ENCODE measurements at regions not wholly inside any gene's neighbourhood (a gene's known extent, or its start where the extent isn't known, plus 50 kb on each side); places are given as distances from the start of the nearest gene placed in this dataset.

- no peaks in the 10 kb centered on the region for H3K27me3 ChIP-seq
- in situ Hi-C loops (cut with MboI; ENCODE audit: low sequenced_read_pairs in 4 of 4): no loop called here
- intact Hi-C loops (cut with DNase I; ENCODE audit: low total_unique reads): no loop called here
- TF ChIP-seq POLR2A (IDR thresholded peaks at IDR 0.05): no peak
- no peak overlapping the region for H3K27ac ChIP-seq
- no peaks in the 10 kb centered on the region for H3K4me1 ChIP-seq
- H3K9me3 ChIP-seq: no peaks in the 10 kb centered on the region
- DNase-seq: no peak
- no peak for ATAC-seq
- H3K4me3 ChIP-seq: no peak overlapping the region
- H3K36me3 ChIP-seq: no peaks in the 10 kb centered on the region
These were observed 434.3 kb upstream of the SEMA3D start for GRCh38 chr7:85620936-85621685.

GRCh38 chr7:85619236-85619635 is 432.4 kb upstream of the SEMA3D start:
- Histone ChIP-seq H3K4me3 (no peak overlapping the region), H3K4me1 (no peaks in the 10 kb centered on the region), H3K36me3 (no peaks in the 10 kb centered on the region), H3K9me3 (no peaks in the 10 kb centered on the region), H3K27ac (no peak overlapping the region), H3K27me3 (no peaks in the 10 kb centered on the region)
- DNase-seq (no peak), ATAC-seq (no peak)
- TF ChIP-seq CTCF (IDR thresholded peaks at IDR 0.05 in 4 of 5, conservative IDR thresholded peaks at IDR 0.05 in 1 of 5): no peak
- TF ChIP-seq POLR2A (IDR thresholded peaks at IDR 0.05): no peak
- intact Hi-C loops (cut with DNase I; ENCODE audit: low total_unique reads): no loop called here
- in situ Hi-C loops (cut with MboI; ENCODE audit: low sequenced_read_pairs in 4 of 4): no loop called here

DNA sequence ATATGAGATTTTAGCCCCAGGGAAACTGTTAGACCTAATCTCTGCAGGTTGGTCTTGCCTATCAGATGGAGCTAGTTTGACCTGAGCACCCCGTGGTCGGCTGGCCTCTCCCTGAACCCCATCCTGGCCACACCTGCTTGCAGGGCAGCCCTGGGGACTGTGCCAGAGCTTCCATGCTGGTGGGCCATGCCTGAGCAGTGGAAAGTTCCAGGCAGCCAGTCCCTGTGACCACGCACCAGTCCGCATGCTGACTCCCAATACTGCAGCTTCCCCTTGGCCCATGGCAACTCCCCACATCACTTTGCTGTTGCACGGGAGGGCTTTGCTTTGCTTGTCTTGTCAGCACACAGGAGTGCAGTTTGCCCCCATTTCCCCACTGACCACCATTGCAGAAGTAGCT is 427.8 kb upstream of the SEMA3D start:
- intact Hi-C loops (cut with DNase I; ENCODE audit: low total_unique reads): no loop called here
- H3K9me3 ChIP-seq: no peaks in the 10 kb centered on the region

DNA sequence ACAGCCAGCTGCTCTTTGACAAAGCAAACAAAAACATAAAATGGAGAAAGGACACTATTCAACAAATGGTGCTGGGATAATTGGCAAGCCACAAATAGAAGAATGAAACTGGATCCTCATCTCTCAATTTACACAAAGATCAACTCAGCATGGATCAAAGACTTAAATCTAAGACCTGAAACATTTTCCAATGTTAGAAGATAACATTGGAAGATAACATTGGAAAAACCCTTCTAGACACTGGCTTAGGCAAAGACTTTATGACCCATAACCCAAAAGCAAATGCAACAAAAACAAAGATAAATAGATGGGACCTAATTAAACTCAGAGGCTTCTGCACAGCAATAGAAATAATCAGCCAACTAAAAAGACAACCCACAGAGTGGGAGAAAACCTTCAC is 425.7 kb upstream of the SEMA3D start:
- no peaks in the 10 kb centered on the region for H3K36me3 ChIP-seq
- intact Hi-C loops (cut with DNase I; ENCODE audit: low total_unique reads): no loop called here
- TF ChIP-seq CTCF (IDR thresholded peaks at IDR 0.05 in 4 of 5, conservative IDR thresholded peaks at IDR 0.05 in 1 of 5) (no peak), POLR2A (IDR thresholded peaks at IDR 0.05) (no peak)
- H3K4me3 ChIP-seq: no peak overlapping the region
- no peak overlapping the region for H3K27ac ChIP-seq
- in situ Hi-C loops (cut with MboI; ENCODE audit: low sequenced_read_pairs in 4 of 4): no loop called here
- DNase-seq (no peak), ATAC-seq (no peak)
- no peaks in the 10 kb centered on the region for H3K4me1 ChIP-seq
- no peaks in the 10 kb centered on the region for H3K27me3 ChIP-seq
- H3K9me3 ChIP-seq: no peaks in the 10 kb centered on the region

More for the DNA sequence above, 427.8 kb upstream of the SEMA3D start:
- DNase-seq: no peak
- Histone ChIP-seq H3K27ac (no peak overlapping the region), H3K36me3 (no peaks in the 10 kb centered on the region), H3K4me3 (no peak overlapping the region), H3K4me1 (no peaks in the 10 kb centered on the region), H3K27me3 (no peaks in the 10 kb centered on the region)
- ATAC-seq: no peak
- TF ChIP-seq CTCF (IDR thresholded peaks at IDR 0.05 in 4 of 5, conservative IDR thresholded peaks at IDR 0.05 in 1 of 5) (no peak), POLR2A (IDR thresholded peaks at IDR 0.05) (no peak)
- in situ Hi-C loops (cut with MboI; ENCODE audit: low sequenced_read_pairs in 4 of 4): no loop called here

GRCh38 chr7:85608804-85609203 is 421.9 kb upstream of the SEMA3D start:
- H3K36me3 ChIP-seq: no peaks in the 10 kb centered on the region
- in situ Hi-C loops (cut with MboI; ENCODE audit: low sequenced_read_pairs in 4 of 4): no loop called here
- no peak overlapping the region for H3K27ac ChIP-seq
- no peaks in the 10 kb centered on the region for H3K4me1 ChIP-seq
- DNase-seq (no peak), ATAC-seq (no peak)
- TF ChIP-seq POLR2A (IDR thresholded peaks at IDR 0.05) (no peak), CTCF (IDR thresholded peaks at IDR 0.05 in 4 of 5, conservative IDR thresholded peaks at IDR 0.05 in 1 of 5) (no peak)
- intact Hi-C loops (cut with DNase I; ENCODE audit: low total_unique reads): no loop called here
- no peaks in the 10 kb centered on the region for H3K27me3 ChIP-seq
- no peaks in the 10 kb centered on the region for H3K9me3 ChIP-seq
- H3K4me3 ChIP-seq: no peak overlapping the region
